Activated CD8-positive, alpha-beta T cell treated with anti-CD3 and anti-CD28 coated beads for 36 hours (primary cell): ENCODE measurements at regions not wholly inside any gene's neighbourhood (a gene's known extent, or its start where the extent isn't known, plus 50 kb on each side); places are given as distances from the start of the nearest gene placed in this dataset.
"Not testable (repeated sequence)": the region's sequence is repeated elsewhere in the genome, so short reads cannot be mapped to it uniquely, and the experiment has no call there.

Source experiments
- ATAC-seq: fragments of 200-7000 bp; cut with Tn5 transposase; one replicate; pipeline ENCODE4 v1.10.0; 2021; ENCODE audit warnings: mild to moderate bottlenecking, moderate library complexity
- CTCF ChIA-PET: fragments of 350-600 bp; sonication (Branson Sonifier 250); formaldehyde crosslinking; loops from one replicate; lab custom pipeline; 2021; ENCODE audit warnings: antibody characterized with exemption; lab: Charles Lee
- POLR2A ChIA-PET: fragments of 350-600 bp; sonication (Branson Sonifier 250); formaldehyde crosslinking; loops from one replicate; lab custom pipeline; 2021; ENCODE audit warnings: antibody characterized with exemption; lab: Charles Lee
- DNase-seq: peaks from one replicate; pipeline ENCODE4 v3.0.0-alpha.2; 2020
- H3K27ac Mint-ChIP-seq: one replicate; pipeline ENCODE4 v1.8.0; 2021; ENCODE audit warnings: mild to moderate bottlenecking, mixed read lengths
- H3K27me3 Mint-ChIP-seq: one replicate; pipeline ENCODE4 v1.8.0; 2021; ENCODE audit warnings: mixed read lengths
- H3K36me3 Mint-ChIP-seq: one replicate; pipeline ENCODE4 v1.8.0; 2021; ENCODE audit warnings: low read depth, mixed read lengths
- H3K4me1 Mint-ChIP-seq: one replicate; pipeline ENCODE4 v1.8.0; 2021; ENCODE audit warnings: low read depth, mixed read lengths
- H3K4me3 Mint-ChIP-seq: one replicate; pipeline ENCODE4 v1.8.0; 2021; ENCODE audit warnings: mild to moderate bottlenecking, moderate library complexity, mixed read lengths
- H3K9me3 Mint-ChIP-seq: one replicate; pipeline ENCODE4 v1.8.0; 2021; ENCODE audit warnings: mixed read lengths
- CTCF ChIP-seq: fragments of 200-600 bp; IDR thresholded peaks from one replicate; pipeline ENCODE4 v1.8.0; 2022; ENCODE audit warnings: antibody characterized with exemption, mild to moderate bottlenecking
- intact Hi-C: fragments of 100-400 bp; cut with micrococcal nuclease; formaldehyde crosslinking; loops from one replicate; pipeline ENCODE4 v1.10.0; 2022

GRCh38 chr14:56351861-56352260, 227.7 kb upstream of the TMEM260 start:
- H3K4me3 Mint-ChIP-seq, result no peak overlapping the region
- CTCF ChIA-PET, result no interaction called here
- ATAC-seq (no peak), DNase-seq (no peak)
- H3K27me3 Mint-ChIP-seq, result no peaks in the 10 kb centered on the region
- intact Hi-C loops, result no loop called here
- no peak overlapping the region for H3K27ac Mint-ChIP-seq
- peaks cover 2% of the 10 kb centered on the region for H3K36me3 Mint-ChIP-seq
- no peak for TF ChIP-seq CTCF
- POLR2A ChIA-PET, result no interaction called here
- no peaks in the 10 kb centered on the region for H3K4me1 Mint-ChIP-seq
- H3K9me3 Mint-ChIP-seq, result peaks cover 9% of the 10 kb centered on the region

GRCh38 chr14:56352999-56353398, 226.6 kb upstream of the TMEM260 start:
- DNase-seq (no peak), ATAC-seq (no peak)
- CTCF ChIA-PET, result interaction anchor here (0.6 to 1.4 kb wide), 2 partner anchors 13 to 378 kb away, joined by 3 to 4 read pairs; no protein-coding TSS in a partner anchor
- Mint-ChIP-seq H3K36me3 (peaks cover 2% of the 10 kb centered on the region), H3K4me1 (no peaks in the 10 kb centered on the region), H3K9me3 (peaks cover 9% of the 10 kb centered on the region), H3K27me3 (no peaks in the 10 kb centered on the region), H3K27ac (no peak overlapping the region), H3K4me3 (no peak overlapping the region)
- intact Hi-C loops, result no loop called here
- TF ChIP-seq CTCF, result no peak
- POLR2A ChIA-PET, result no interaction called here

- Mint-ChIP-seq H3K4me3 (no peak overlapping the region), H3K27me3 (no peaks in the 10 kb centered on the region), H3K36me3 (no peaks in the 10 kb centered on the region), H3K27ac (no peak overlapping the region), H3K4me1 (peaks cover 4% of the 10 kb centered on the region), H3K9me3 (no peaks in the 10 kb centered on the region)
- ATAC-seq (no peak), DNase-seq (no peak)
- intact Hi-C loops, result no loop called here
- no peak for TF ChIP-seq CTCF
- POLR2A ChIA-PET, result interaction anchor here (0.7 kb wide), 1 partner anchor 15 kb away, joined by 3 read pairs; no protein-coding TSS in a partner anchor
- CTCF ChIA-PET, result interaction anchor here (0.9 kb wide), 1 partner anchor 65 kb away, joined by 3 read pairs; no protein-coding TSS in a partner anchor
Measured at GRCh38 chr14:56357428-56357827, 222.2 kb upstream of the TMEM260 start.

GRCh38 chr14:56358275-56358674, 221.3 kb upstream of the TMEM260 start:
- Mint-ChIP-seq H3K4me3 (no peak overlapping the region), H3K9me3 (no peaks in the 10 kb centered on the region), H3K36me3 (no peaks in the 10 kb centered on the region), H3K27me3 (no peaks in the 10 kb centered on the region), H3K4me1 (peaks cover 4% of the 10 kb centered on the region), H3K27ac (no peak overlapping the region)
- ChIA-PET POLR2A (interaction anchor here (0.7 kb wide), 1 partner anchor 14 kb away, joined by 3 read pairs; no protein-coding TSS in a partner anchor), CTCF (interaction anchor here (0.5 to 0.9 kb wide), 2 partner anchors 64 to 421 kb away, joined by 3 read pairs; no protein-coding TSS in a partner anchor)
- intact Hi-C loops, result no loop called here
- peak; percentile 27 for ATAC-seq
- TF ChIP-seq CTCF, result no peak
- DNase-seq, result no peak

- peaks cover 4% of the 10 kb centered on the region for H3K4me1 Mint-ChIP-seq
- H3K27ac Mint-ChIP-seq, result no peak overlapping the region
- CTCF ChIA-PET, result no interaction called here
- ATAC-seq (peak; percentile 88), DNase-seq (peak; percentile 58)
- intact Hi-C loops, result no loop called here
- TF ChIP-seq CTCF, result no peak
- no peaks in the 10 kb centered on the region for H3K9me3 Mint-ChIP-seq
- H3K4me3 Mint-ChIP-seq, result no peak overlapping the region
- no peaks in the 10 kb centered on the region for H3K27me3 Mint-ChIP-seq
- POLR2A ChIA-PET, result no interaction called here
- H3K36me3 Mint-ChIP-seq, result no peaks in the 10 kb centered on the region
Measured at GRCh38 chr14:56358851-56359614, 220.6 kb upstream of the TMEM260 start.

- H3K9me3 Mint-ChIP-seq, intact Hi-C loops, H3K27me3 Mint-ChIP-seq, ATAC-seq, H3K27ac Mint-ChIP-seq, DNase-seq, CTCF ChIA-PET, H3K4me3 Mint-ChIP-seq, H3K4me1 Mint-ChIP-seq, POLR2A ChIA-PET, H3K36me3 Mint-ChIP-seq: not testable (repeated sequence)
Measured at GRCh38 chr14:56365663-56366062, 213.9 kb upstream of the TMEM260 start.
